Aorta (tissue), 5 donors: ENCODE measurements at regions not wholly inside any gene's neighbourhood (a gene's known extent, or its start where the extent isn't known, plus 50 kb on each side); places are given as distances from the start of the nearest gene placed in this dataset.

Experiments
- ATAC-seq: fragments of 200-7000 bp; cut with Tn5 transposase; one replicate; pipeline ENCODE4 v1.9.1; 2022; ENCODE audit warnings: moderate library complexity; ENCODE audit not compliant: low FRiP score
- DNase-seq, 2 donors: peaks; one replicate each; pipeline ENCODE4 v3.0.0-alpha.2; 2020
- H3K27ac ChIP-seq, 2 donors: one replicate each; pipeline ENCODE4 v1.5.1; 2013; ENCODE audit warnings: low read length in 2 of 2, mild to moderate bottlenecking in 2 of 2, moderate library complexity in 2 of 2, control low read depth in 1 of 2, inconsistent platforms in 1 of 2, low read depth in 1 of 2
- H3K27me3 ChIP-seq, 2 donors: one replicate each; pipeline ENCODE4 v1.6.1; 2013; ENCODE audit warnings: control low read depth in 1 of 2, low read length in 1 of 2, mild to moderate bottlenecking in 1 of 2, moderate library complexity in 1 of 2; ENCODE audit not compliant: insufficient read depth in 2 of 2, control insufficient read depth in 1 of 2
- H3K36me3 ChIP-seq, 2 donors: one replicate each; pipeline ENCODE4 v1.6.1; 2013; ENCODE audit warnings: control low read depth in 1 of 2, low read length in 1 of 2, mild to moderate bottlenecking in 1 of 2; ENCODE audit not compliant: insufficient read depth in 2 of 2, control insufficient read depth in 1 of 2
- H3K4me1 ChIP-seq, 2 donors: one replicate each; pipeline ENCODE4 v1.6.1; 2013; ENCODE audit warnings: low read length in 2 of 2, control low read depth in 1 of 2, mild to moderate bottlenecking in 1 of 2, moderate library complexity in 1 of 2; ENCODE audit not compliant: insufficient read depth in 2 of 2, control insufficient read depth in 1 of 2
- H3K4me3 ChIP-seq, 2 donors: one replicate each; pipeline ENCODE4 v1.5.1; 2013; ENCODE audit warnings: low read length in 2 of 2, control low read depth in 1 of 2, mild to moderate bottlenecking in 1 of 2
- H3K9me3 ChIP-seq: one replicate; pipeline ENCODE4 v1.6.1; 2013; ENCODE audit warnings: mild to moderate bottlenecking, low read length; ENCODE audit not compliant: control insufficient read depth
- WGBS, 2 donors: extraction: QIAGEN DNeasy Blood & Tissue Kit; methylation state at CpG; one replicate each; pipeline ENCODE4 v1.1.7; 2013; 5-methylcytosine and 5-hydroxymethylcytosine counted together
- intact Hi-C, 2 donors: fragments of 100-400 bp; cut with DNase I; formaldehyde crosslinking; loops; one replicate each; pipeline versions ENCODE4 v1.14.2 to v1.15.0; 2022
- donor health status: healthy with polysubstance abuse.
- donor health status: Bipolar disorder and iron deficiency.
- donor health status: DM: no; HTN: no; CAD: no.
- donor health status: DM: no; HTN: no; CAD: no.
- donor health status: DM: yes; HTN: yes; CAD: no.

- no peak overlapping the region for H3K27ac ChIP-seq
- no peak overlapping the region for H3K4me3 ChIP-seq
- H3K4me1 ChIP-seq, result no peaks in the 10 kb centered on the region
- H3K27me3 ChIP-seq, result no peaks in the 10 kb centered on the region
- no peaks in the 10 kb centered on the region for H3K9me3 ChIP-seq
- 86 to 89% methylated on average over 4 of the region's 4 CpGs for WGBS, 2 donors
- H3K36me3 ChIP-seq, result no peaks in the 10 kb centered on the region
- no peak for DNase-seq
- intact Hi-C loops, result no loop called here
- no peak for ATAC-seq
Observed at GRCh38 chr5:3129252-3129651, 377.8 kb upstream of the IRX2 start.

GRCh38 chr5:3127423-3127911 is 376.0 kb upstream of the IRX2 start:
- Histone ChIP-seq H3K27ac (no peak overlapping the region), H3K4me1 (no peaks in the 10 kb centered on the region), H3K27me3 (no peaks in the 10 kb centered on the region), H3K4me3 (no peak overlapping the region), H3K9me3 (no peaks in the 10 kb centered on the region), H3K36me3 (no peaks in the 10 kb centered on the region)
- DNase-seq (no peak), ATAC-seq (no peak)
- 77 to 86% methylated on average over 9 of the region's 9 CpGs for WGBS, 2 donors
- intact Hi-C loops, result no loop called here

GRCh38 chr5:3126639-3127038 is 375.2 kb upstream of the IRX2 start:
- Histone ChIP-seq H3K9me3 (no peaks in the 10 kb centered on the region), H3K4me1 (no peaks in the 10 kb centered on the region), H3K27me3 (no peaks in the 10 kb centered on the region), H3K36me3 (no peaks in the 10 kb centered on the region), H3K27ac (no peak overlapping the region), H3K4me3 (no peak overlapping the region)
- no peak for DNase-seq
- no peak for ATAC-seq
- intact Hi-C loops, result no loop called here
- WGBS, 2 donors, result 53 to 54% methylated on average over 10 of the region's 10 CpGs

- H3K4me1 ChIP-seq, result no peaks in the 10 kb centered on the region
- no peaks in the 10 kb centered on the region for H3K27me3 ChIP-seq
- 77 to 82% methylated on average over 6 of the region's 6 CpGs for WGBS, 2 donors
- ATAC-seq (no peak), DNase-seq (no peak)
- H3K4me3 ChIP-seq, result no peak overlapping the region
- intact Hi-C loops, result no loop called here
- H3K9me3 ChIP-seq, result no peaks in the 10 kb centered on the region
- no peaks in the 10 kb centered on the region for H3K36me3 ChIP-seq
- H3K27ac ChIP-seq, result no peak overlapping the region
Observed at GRCh38 chr5:3124410-3124809, 372.9 kb upstream of the IRX2 start.

GRCh38 chr5:3123763-3124157 is 372.3 kb upstream of the IRX2 start:
- 87 to 93% methylated on average over 1 of the region's 1 CpG for WGBS, 2 donors
- DNase-seq, result no peak
- no peak for ATAC-seq
- Histone ChIP-seq H3K4me1 (no peaks in the 10 kb centered on the region), H3K4me3 (no peak overlapping the region), H3K9me3 (no peaks in the 10 kb centered on the region), H3K36me3 (no peaks in the 10 kb centered on the region), H3K27me3 (no peaks in the 10 kb centered on the region), H3K27ac (no peak overlapping the region)
- intact Hi-C loops, result no loop called here

GRCh38 chr5:3122985-3123762 is 371.7 kb upstream of the IRX2 start:
- no peaks in the 10 kb centered on the region for H3K9me3 ChIP-seq
- no peak overlapping the region for H3K27ac ChIP-seq
- H3K36me3 ChIP-seq, result no peaks in the 10 kb centered on the region
- H3K4me1 ChIP-seq, result no peaks in the 10 kb centered on the region
- whole genome bisulfite sequencing, 2 donors, result 10 to 19% methylated on average over 6 of the region's 6 CpGs
- no peak overlapping the region for H3K4me3 ChIP-seq
- DNase-seq (no peak), ATAC-seq (no peak)
- intact Hi-C loops, result no loop called here
- H3K27me3 ChIP-seq, result no peaks in the 10 kb centered on the region

- H3K27me3 ChIP-seq, result no peaks in the 10 kb centered on the region
- ATAC-seq, result no peak
- intact Hi-C loops, result no loop called here
- no peak overlapping the region for H3K27ac ChIP-seq
- DNase-seq, result no peak
- H3K9me3 ChIP-seq, result no peaks in the 10 kb centered on the region
- no peaks in the 10 kb centered on the region for H3K36me3 ChIP-seq
- H3K4me1 ChIP-seq, result no peaks in the 10 kb centered on the region
- WGBS, 2 donors, result 27 to 32% methylated on average over 3 of the region's 3 CpGs
- no peak overlapping the region for H3K4me3 ChIP-seq
Observed at GRCh38 chr5:3122216-3122615, 370.7 kb upstream of the IRX2 start.

- Histone ChIP-seq H3K4me3 (no peak overlapping the region), H3K36me3 (no peaks in the 10 kb centered on the region), H3K27ac (no peak overlapping the region), H3K27me3 (no peaks in the 10 kb centered on the region), H3K4me1 (no peaks in the 10 kb centered on the region), H3K9me3 (no peaks in the 10 kb centered on the region)
- 6% methylated on average over 21 of the region's 21 CpGs for WGBS, 2 donors
- no peak for DNase-seq
- intact Hi-C loops, result no loop called here
- no peak for ATAC-seq
Observed at GRCh38 chr5:3121813-3122212, 370.3 kb upstream of the IRX2 start.

- WGBS, 2 donors, result 36 to 43% methylated on average over 10 of the region's 10 CpGs
- ATAC-seq (no peak), DNase-seq (no peak)
- H3K4me3 ChIP-seq, result no peak overlapping the region
- no peak overlapping the region for H3K27ac ChIP-seq
- no peaks in the 10 kb centered on the region for H3K4me1 ChIP-seq
- H3K27me3 ChIP-seq, result no peaks in the 10 kb centered on the region
- intact Hi-C loops, result no loop called here
- no peaks in the 10 kb centered on the region for H3K36me3 ChIP-seq
- no peaks in the 10 kb centered on the region for H3K9me3 ChIP-seq
Observed at GRCh38 chr5:3120028-3120427, 368.6 kb upstream of the IRX2 start.
